SK-N-SH (cell line): ENCODE measurements at regions not wholly inside any gene's neighbourhood (a gene's known extent, or its start where the extent isn't known, plus 50 kb on each side); places are given as distances from the start of the nearest gene placed in this dataset.

ENCODE experiments used
- CTCF ChIA-PET: fragments of 300-600, 350-600 bp; formaldehyde crosslinking; extraction: SDS; loops from one replicate; lab custom pipeline; 2021; lab: Yijun Ruan, JAX
- POLR2A ChIA-PET: fragments of 350-600 bp; sonication (Branson Sonifier 250); formaldehyde crosslinking; extraction: SDS; loops from one replicate; lab custom pipeline; 2020; ENCODE audit warnings: antibody characterized with exemption, inconsistent platforms; lab: Yijun Ruan, JAX
- DNase-seq: peaks from one replicate; pipeline ENCODE4 v3.0.0; 2012
- H2AFZ ChIP-seq: fragments of 200-600 bp; sonication (generic); 2 replicates; pipeline ENCODE4 v1.8.1; 2016; ENCODE audit warnings: antibody characterized with exemption, mild to moderate bottlenecking, low read depth
- H3F3A ChIP-seq: fragments of 200-600 bp; sonication (generic); replicated peaks from 2 replicates; pipeline ENCODE3; 2016; ENCODE audit warnings: antibody characterized with exemption, mild to moderate bottlenecking; ENCODE audit not compliant: insufficient read depth
- H3K27ac ChIP-seq, 2 experiments: fragments of 200-500 bp in 1 of 2; fragments of 200-600 bp in 1 of 2; sonication (Bioruptor generic) in 1 of 2; sonication (generic), shearing (Covaris generic) in 1 of 2; 2 replicates each; pipeline versions ENCODE4 v1.5.1 to v1.6.1; 2014 to 2016; ENCODE audit warnings: low read depth in 2 of 2, inconsistent platforms in 1 of 2, low read length in 1 of 2, mild to moderate bottlenecking in 1 of 2, mixed read lengths in 1 of 2
- H3K27me3 ChIP-seq: fragments of 200-600 bp; sonication (generic), shearing (Covaris generic); 2 replicates; pipeline ENCODE4 v1.6.1; 2016; ENCODE audit warnings: mixed run types; ENCODE audit not compliant: insufficient read depth
- H3K36me3 ChIP-seq, 2 experiments: fragments of 200-500 bp in 1 of 2; fragments of 200-600 bp in 1 of 2; sonication (Bioruptor generic) in 1 of 2; sonication (generic) in 1 of 2; replicated peaks in 1 of 2; 2 replicates each; pipeline versions ENCODE3 to v1.5.1; 2014 to 2016; ENCODE audit warnings: low read length in 1 of 2, mild to moderate bottlenecking in 1 of 2; ENCODE audit not compliant: insufficient read depth in 2 of 2, control insufficient read depth in 1 of 2
- H3K4me1 ChIP-seq, 2 experiments: fragments of 200-500 bp in 1 of 2; fragments of 200-600 bp in 1 of 2; sonication (Bioruptor generic) in 1 of 2; sonication (generic), shearing (Covaris generic) in 1 of 2; 2 replicates each; pipeline versions ENCODE4 v1.5.1 to v1.6.1; 2014 to 2016; ENCODE audit warnings: low read depth in 1 of 2, low read length in 1 of 2, mixed run types in 1 of 2; ENCODE audit not compliant: insufficient read depth in 2 of 2, control insufficient read depth in 1 of 2
- H3K4me2 ChIP-seq: fragments of 200-600 bp; sonication (generic), shearing (Covaris generic); 2 replicates; pipeline ENCODE4 v1.6.1; 2017; ENCODE audit warnings: mixed run types
- H3K4me3 ChIP-seq, 2 experiments: fragments of 200-500 bp in 1 of 2; fragments of 200-600 bp in 1 of 2; sonication (Bioruptor generic) in 1 of 2; sonication (generic), shearing (Covaris generic) in 1 of 2; 2 replicates each; pipeline versions ENCODE4 v1.5.1 to v1.8.1; 2014 to 2016; ENCODE audit warnings: low read depth in 2 of 2, inconsistent platforms in 1 of 2, low read length in 1 of 2, mild to moderate bottlenecking in 1 of 2, mixed read lengths in 1 of 2, moderate library complexity in 1 of 2
- H3K79me2 ChIP-seq: fragments of 200-600 bp; sonication (generic); 2 replicates; pipeline ENCODE4 v1.8.1; 2017; ENCODE audit warnings: mild to moderate bottlenecking; ENCODE audit not compliant: insufficient read depth
- H3K9ac ChIP-seq: fragments of 200-600 bp; sonication (generic); 2 replicates; pipeline ENCODE4 v1.6.1; 2017; ENCODE audit warnings: mixed run types
- H3K9me2 ChIP-seq: fragments of 200-600 bp; sonication (generic); 2 replicates; pipeline ENCODE4 v1.6.1; 2017; ENCODE audit warnings: mixed run types
- H3K9me3 ChIP-seq: fragments of 200-600 bp; sonication (generic); 2 replicates; pipeline ENCODE4 v1.6.1; 2017; ENCODE audit warnings: mixed run types, mild to moderate bottlenecking, moderate library complexity
- H4K20me1 ChIP-seq: fragments of 200-600 bp; sonication (generic); 2 replicates; pipeline ENCODE4 v1.6.1; 2017; ENCODE audit warnings: mild to moderate bottlenecking, mixed run types; ENCODE audit not compliant: insufficient read depth
- FOXJ3 ChIP-seq: sonication (generic); formaldehyde crosslinking; IDR thresholded peaks from 2 replicates; pipeline ENCODE4 v1.5.1; 2020; ENCODE audit warnings: mild to moderate bottlenecking, missing genetic modification reagents
- GABPA ChIP-seq: IDR thresholded peaks from 2 replicates; pipeline ENCODE4 v1.4.0; 2012; ENCODE audit warnings: low read depth, mild to moderate bottlenecking
- IRF3 ChIP-seq: fragments of 150-350 bp; IDR thresholded peaks from 2 replicates; pipeline ENCODE4 v1.6.1; 2016; ENCODE audit warnings: mild to moderate bottlenecking, low read depth, low read length
- JUND ChIP-seq: IDR thresholded peaks from 2 replicates; pipeline ENCODE4 v1.4.0; 2012
- MAX ChIP-seq: IDR thresholded peaks from 2 replicates; pipeline ENCODE4 v1.4.0; 2012; ENCODE audit warnings: low read depth
- MEF2A ChIP-seq: IDR thresholded peaks from 2 replicates; pipeline ENCODE4 v1.4.0; 2012; ENCODE audit warnings: low read depth, borderline replicate concordance
- MXI1 ChIP-seq: IDR thresholded peaks from 2 replicates; pipeline ENCODE4 v1.6.1; 2012; ENCODE audit warnings: mild to moderate bottlenecking, low read depth, low read length, improper control_type of control experiment
- NFIC ChIP-seq: IDR thresholded peaks from 2 replicates; pipeline ENCODE4 v1.4.0; 2012; ENCODE audit warnings: borderline replicate concordance
- NRF1 ChIP-seq: IDR thresholded peaks from 2 replicates; pipeline ENCODE4 v1.6.1; 2012; ENCODE audit warnings: low read depth, mild to moderate bottlenecking, low read length
- POLR2AphosphoS5 ChIP-seq: IDR thresholded peaks from 2 replicates; pipeline ENCODE4 v1.6.1; 2012; ENCODE audit warnings: low read depth, low read length
- RAD21 ChIP-seq: IDR thresholded peaks from 2 replicates; pipeline ENCODE4 v1.6.1; 2012; ENCODE audit warnings: mild to moderate bottlenecking, low read length
- RFX5 ChIP-seq: IDR thresholded peaks from 2 replicates; pipeline ENCODE4 v1.6.1; 2012; ENCODE audit warnings: mild to moderate bottlenecking, improper control_type of control experiment, low read length
- RXRA ChIP-seq: IDR thresholded peaks from 2 replicates; pipeline ENCODE4 v1.4.0; 2012; ENCODE audit warnings: low read depth, mild to moderate bottlenecking, borderline replicate concordance
- SIN3A ChIP-seq: IDR thresholded peaks from 2 replicates; pipeline ENCODE4 v1.6.1; 2012; ENCODE audit warnings: low read depth, mild to moderate bottlenecking, low read length, moderate library complexity, borderline replicate concordance
- TAF1 ChIP-seq: IDR thresholded peaks from 2 replicates; pipeline ENCODE4 v1.6.1; 2012; ENCODE audit warnings: low read depth, mild to moderate bottlenecking, low read length, moderate library complexity, borderline replicate concordance
- TCF12 ChIP-seq: IDR thresholded peaks from 2 replicates; pipeline ENCODE4 v1.4.0; 2012
- ZBTB33 ChIP-seq: IDR thresholded peaks from 2 replicates; pipeline ENCODE4 v1.4.0; 2012; ENCODE audit warnings: low read depth, borderline replicate concordance
- WGBS: methylation state at CpG from one replicate; pipeline ENCODE4 v1.1.6; 2017; ENCODE audit warnings: low lambda C conversion rate; 5-methylcytosine and 5-hydroxymethylcytosine counted together
- TF ChIP-seq, protein P1 (sequence below): IDR thresholded peaks from 2 replicates; pipeline ENCODE4; 2012
- TF ChIP-seq, protein P2 (sequence below): IDR thresholded peaks from 2 replicates; pipeline ENCODE4 v1.6.1; 2012; ENCODE audit warnings: mild to moderate bottlenecking, low read depth, low read length, moderate library complexity
- TF ChIP-seq, protein P3 (sequence below): fragments of 150-350 bp; IDR thresholded peaks from 2 replicates; pipeline ENCODE4 v1.6.1; 2017; ENCODE audit warnings: antibody characterized with exemption, low read length, low read depth, borderline replicate concordance
- TF ChIP-seq, protein P4 (sequence below): IDR thresholded peaks from 2 replicates; pipeline ENCODE4 v1.4.0; 2012; ENCODE audit warnings: low read depth, borderline replicate concordance

DNA sequence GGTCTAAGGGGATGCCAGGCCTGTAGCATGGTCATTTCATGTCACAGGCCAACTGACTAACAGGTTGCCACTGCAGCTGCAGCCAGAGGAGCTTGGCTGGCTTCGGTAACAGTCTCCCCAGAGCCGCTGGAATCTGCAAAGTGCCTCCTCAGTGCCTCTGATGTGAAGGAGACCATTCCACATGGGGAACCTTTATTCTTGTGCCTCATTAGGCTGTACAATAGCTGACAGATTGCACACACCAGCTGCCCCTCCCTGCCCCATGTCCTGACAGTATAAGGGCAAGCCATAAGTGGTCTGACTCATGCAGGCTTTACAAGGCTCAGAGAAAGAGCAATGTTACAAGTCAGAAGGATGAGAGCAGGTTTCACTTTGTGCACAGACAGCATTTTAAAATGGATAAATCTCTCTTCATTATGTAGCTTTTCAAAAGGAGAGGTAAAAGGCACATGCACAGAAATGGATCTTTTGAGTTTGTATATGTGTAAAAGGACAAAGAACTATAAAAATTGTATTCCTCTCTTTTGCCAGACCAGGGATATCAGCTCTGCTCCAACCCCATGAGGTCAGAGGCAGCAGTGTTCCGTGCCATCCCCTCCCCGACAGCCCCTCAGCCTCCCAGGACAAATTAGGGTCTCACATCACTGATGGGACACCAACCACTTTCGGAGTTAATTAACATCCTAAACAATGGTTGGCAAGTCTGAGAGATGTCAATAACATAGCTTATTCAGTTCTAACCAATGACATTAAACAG lies 467.8 kb downstream of the TMEM232 start:
- Histone ChIP-seq H3K27me3 (no peaks in the 10 kb centered on the region), H3K27ac (peak overlapping the region in 1 of 2 experiments; percentile 36; a peak in 2 of 4 replicates), H3K4me1 (peaks cover 0 to 10% of the 10 kb centered on the region in 2 experiments; a peak in 3 of 4 replicates), H3K36me3 (no peaks in the 10 kb centered on the region), H3K79me2 (no peaks in the 10 kb centered on the region), H3F3A (no peaks in the 10 kb centered on the region), H3K9ac (no peak overlapping the region), H3K4me2 (peak overlapping the region; percentile 53; the same call in 1 of the 2 replicates), H3K9me2 (no peaks in the 10 kb centered on the region), H4K20me1 (no peaks in the 10 kb centered on the region), H2AFZ (peak overlapping the region; percentile 42; the same call in 1 of the 2 replicates), H3K9me3 (no peaks in the 10 kb centered on the region), H3K4me3 (no peak overlapping the region; a peak in 1 of 4 replicates)
- ChIA-PET POLR2A (no interaction called here), CTCF (no interaction called here)
- WGBS = 73% methylated on average over 3 of the region's 5 CpGs
- DNase-seq = no peak
- TF ChIP-seq, protein P1, sequence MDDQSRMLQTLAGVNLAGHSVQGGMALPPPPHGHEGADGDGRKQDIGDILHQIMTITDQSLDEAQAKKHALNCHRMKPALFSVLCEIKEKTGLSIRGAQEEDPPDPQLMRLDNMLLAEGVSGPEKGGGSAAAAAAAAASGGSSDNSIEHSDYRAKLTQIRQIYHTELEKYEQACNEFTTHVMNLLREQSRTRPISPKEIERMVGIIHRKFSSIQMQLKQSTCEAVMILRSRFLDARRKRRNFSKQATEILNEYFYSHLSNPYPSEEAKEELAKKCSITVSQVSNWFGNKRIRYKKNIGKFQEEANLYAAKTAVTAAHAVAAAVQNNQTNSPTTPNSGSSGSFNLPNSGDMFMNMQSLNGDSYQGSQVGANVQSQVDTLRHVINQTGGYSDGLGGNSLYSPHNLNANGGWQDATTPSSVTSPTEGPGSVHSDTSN = peak; percentile 61
- TF ChIP-seq NRF1 (no peak), SIN3A (no peak), RXRA (no peak), TAF1 (no peak), ZBTB33 (no peak), RFX5 (no peak), GABPA (no peak), MAX (0 out of 2 replicates have a peak, but pooled peaks have one; percentile 42), MEF2A (no peak), POLR2AphosphoS5 (peak; percentile 41; the same call in 1 of the 2 replicates), MXI1 (no peak), RAD21 (no peak), TCF12 (peak; percentile 75), NFIC (no peak), FOXJ3 (CRISPR knock-in tag) (no peak), IRF3 (no peak), JUND (peak; percentile 76)
- TF ChIP-seq, protein P2, sequence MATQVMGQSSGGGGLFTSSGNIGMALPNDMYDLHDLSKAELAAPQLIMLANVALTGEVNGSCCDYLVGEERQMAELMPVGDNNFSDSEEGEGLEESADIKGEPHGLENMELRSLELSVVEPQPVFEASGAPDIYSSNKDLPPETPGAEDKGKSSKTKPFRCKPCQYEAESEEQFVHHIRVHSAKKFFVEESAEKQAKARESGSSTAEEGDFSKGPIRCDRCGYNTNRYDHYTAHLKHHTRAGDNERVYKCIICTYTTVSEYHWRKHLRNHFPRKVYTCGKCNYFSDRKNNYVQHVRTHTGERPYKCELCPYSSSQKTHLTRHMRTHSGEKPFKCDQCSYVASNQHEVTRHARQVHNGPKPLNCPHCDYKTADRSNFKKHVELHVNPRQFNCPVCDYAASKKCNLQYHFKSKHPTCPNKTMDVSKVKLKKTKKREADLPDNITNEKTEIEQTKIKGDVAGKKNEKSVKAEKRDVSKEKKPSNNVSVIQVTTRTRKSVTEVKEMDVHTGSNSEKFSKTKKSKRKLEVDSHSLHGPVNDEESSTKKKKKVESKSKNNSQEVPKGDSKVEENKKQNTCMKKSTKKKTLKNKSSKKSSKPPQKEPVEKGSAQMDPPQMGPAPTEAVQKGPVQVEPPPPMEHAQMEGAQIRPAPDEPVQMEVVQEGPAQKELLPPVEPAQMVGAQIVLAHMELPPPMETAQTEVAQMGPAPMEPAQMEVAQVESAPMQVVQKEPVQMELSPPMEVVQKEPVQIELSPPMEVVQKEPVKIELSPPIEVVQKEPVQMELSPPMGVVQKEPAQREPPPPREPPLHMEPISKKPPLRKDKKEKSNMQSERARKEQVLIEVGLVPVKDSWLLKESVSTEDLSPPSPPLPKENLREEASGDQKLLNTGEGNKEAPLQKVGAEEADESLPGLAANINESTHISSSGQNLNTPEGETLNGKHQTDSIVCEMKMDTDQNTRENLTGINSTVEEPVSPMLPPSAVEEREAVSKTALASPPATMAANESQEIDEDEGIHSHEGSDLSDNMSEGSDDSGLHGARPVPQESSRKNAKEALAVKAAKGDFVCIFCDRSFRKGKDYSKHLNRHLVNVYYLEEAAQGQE = no peak
- TF ChIP-seq, protein P3, sequence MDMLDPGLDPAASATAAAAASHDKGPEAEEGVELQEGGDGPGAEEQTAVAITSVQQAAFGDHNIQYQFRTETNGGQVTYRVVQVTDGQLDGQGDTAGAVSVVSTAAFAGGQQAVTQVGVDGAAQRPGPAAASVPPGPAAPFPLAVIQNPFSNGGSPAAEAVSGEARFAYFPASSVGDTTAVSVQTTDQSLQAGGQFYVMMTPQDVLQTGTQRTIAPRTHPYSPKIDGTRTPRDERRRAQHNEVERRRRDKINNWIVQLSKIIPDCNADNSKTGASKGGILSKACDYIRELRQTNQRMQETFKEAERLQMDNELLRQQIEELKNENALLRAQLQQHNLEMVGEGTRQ = no peak
- TF ChIP-seq, protein P4, sequence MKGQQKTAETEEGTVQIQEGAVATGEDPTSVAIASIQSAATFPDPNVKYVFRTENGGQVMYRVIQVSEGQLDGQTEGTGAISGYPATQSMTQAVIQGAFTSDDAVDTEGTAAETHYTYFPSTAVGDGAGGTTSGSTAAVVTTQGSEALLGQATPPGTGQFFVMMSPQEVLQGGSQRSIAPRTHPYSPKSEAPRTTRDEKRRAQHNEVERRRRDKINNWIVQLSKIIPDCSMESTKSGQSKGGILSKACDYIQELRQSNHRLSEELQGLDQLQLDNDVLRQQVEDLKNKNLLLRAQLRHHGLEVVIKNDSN = no peak
